C4-2B (cell line): ENCODE measurements at regions not wholly inside any gene's neighbourhood (a gene's known extent, or its start where the extent isn't known, plus 50 kb on each side); places are given as distances from the start of the nearest gene placed in this dataset.

Experiments
- H3K27ac ChIP-seq: fragments of 450-650 bp; 2 replicates; pipeline ENCODE4 v1.5.1; 2017
- CTCF ChIP-seq: fragments of 450-650 bp; conservative IDR thresholded peaks from 2 replicates; pipeline ENCODE4 v1.5.1; 2017; ENCODE audit warnings: mild to moderate bottlenecking
- ZFX ChIP-seq: fragments of 450-650 bp; IDR thresholded peaks from 2 replicates; pipeline ENCODE4 v1.6.1; 2017

- TF ChIP-seq ZFX (no peak), CTCF (no peak)
- no peak overlapping the region for H3K27ac ChIP-seq
These were observed 1477.0 kb downstream of the PCDH7 start for GRCh38 chr4:32196950-32197688.

GRCh38 chr4:32199639-32200038 is 1479.5 kb downstream of the PCDH7 start:
- H3K27ac ChIP-seq = no peak overlapping the region
- TF ChIP-seq CTCF = no peak

- no peak for TF ChIP-seq CTCF
- TF ChIP-seq ZFX = no peak
- no peak overlapping the region for H3K27ac ChIP-seq
These were observed 1483.2 kb downstream of the PCDH7 start for GRCh38 chr4:32203340-32203739.

GRCh38 chr4:32206756-32207155 is 1486.6 kb downstream of the PCDH7 start:
- no peak overlapping the region for H3K27ac ChIP-seq
- TF ChIP-seq CTCF (no peak), ZFX (no peak)

- no peak overlapping the region for H3K27ac ChIP-seq
- TF ChIP-seq ZFX (no peak), CTCF (no peak)
These were observed 1487.3 kb downstream of the PCDH7 start for GRCh38 chr4:32207456-32207855.

- H3K27ac ChIP-seq = no peak overlapping the region
These were observed 1495.1 kb downstream of the PCDH7 start for GRCh38 chr4:32215277-32215676.

GRCh38 chr4:32216502-32216901 is 1496.3 kb downstream of the PCDH7 start:
- TF ChIP-seq ZFX = no peak
- no peak overlapping the region for H3K27ac ChIP-seq

More at GRCh38 chr4:32215277-32215676, 1495.1 kb downstream of the PCDH7 start:
- no peak for TF ChIP-seq ZFX
- no peak for TF ChIP-seq CTCF
